ENCODE measurements at regions not wholly inside any gene's neighbourhood (a gene's known extent, or its start where the extent isn't known, plus 50 kb on each side); places are given as distances from the start of the nearest gene placed in this dataset.

DNA sequence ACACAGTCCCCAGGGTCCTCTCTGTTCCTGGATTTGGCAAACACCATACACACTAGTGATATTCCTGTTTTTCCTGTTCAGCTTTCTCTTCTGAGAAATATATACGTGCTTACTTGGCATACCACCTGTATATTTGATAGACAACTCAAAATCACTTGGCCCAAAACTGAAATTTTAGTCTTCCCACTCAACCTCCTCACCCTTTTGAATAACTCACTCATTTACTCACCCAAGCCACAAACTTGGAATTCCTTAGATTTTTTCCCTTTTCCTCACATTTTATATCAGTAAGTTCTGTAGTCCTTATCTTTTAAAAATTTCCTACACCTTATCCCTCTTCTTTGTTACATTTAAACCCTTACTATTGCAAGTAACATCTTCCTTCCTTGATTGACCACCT lies 143.4 kb downstream of the PPP1R3A start:
- no peak for TF ChIP-seq CTCF (IDR thresholded peaks at IDR 0.05; ENCODE audit: borderline replicate concordance, extremely low read depth, low read length, poor library complexity, severe bottlenecking)
- TF ChIP-seq EZH2 (IDR thresholded peaks at IDR 0.05; ENCODE audit: borderline replicate concordance, low read depth, low read length, severe bottlenecking): no peak

Data from DND-41 (cell line).